Suprapubic skin (tissue), 4 donors: ENCODE measurements at regions not wholly inside any gene's neighbourhood (a gene's known extent, or its start where the extent isn't known, plus 50 kb on each side); places are given as distances from the start of the nearest gene placed in this dataset.

Source experiments
- DNase-seq, 2 donors: peaks; one replicate each; pipeline ENCODE4 v3.0.0-alpha.2; 2019; ENCODE audit warnings: low spot score in 2 of 2
- H3K27ac ChIP-seq: fragments of 200-600 bp; sonication (generic); one replicate; pipeline ENCODE4 v1.5.1; 2019
- H3K27me3 ChIP-seq: fragments of 200-600 bp; sonication (generic); one replicate; pipeline ENCODE4 v1.5.1; 2019
- H3K36me3 ChIP-seq: fragments of 200-600 bp; sonication (generic); one replicate; pipeline ENCODE4 v1.5.1; 2019
- H3K4me1 ChIP-seq: fragments of 200-600 bp; sonication (generic); one replicate; pipeline ENCODE4 v1.5.1; 2019
- H3K4me3 ChIP-seq: fragments of 200-600 bp; sonication (generic); one replicate; pipeline ENCODE4 v1.5.1; 2019; ENCODE audit warnings: mild to moderate bottlenecking
- H3K9me3 ChIP-seq: fragments of 200-600 bp; sonication (generic); one replicate; pipeline ENCODE4 v1.5.1; 2019
- CTCF ChIP-seq, 2 donors: fragments of 200-600 bp in 1 of 2; fragments of 450-650 bp in 1 of 2; sonication (generic) in 1 of 2; IDR thresholded peaks; one replicate each; pipeline ENCODE4 v1.5.1; 2016 to 2019; ENCODE audit warnings: antibody characterized with exemption in 2 of 2, mild to moderate bottlenecking in 1 of 2, moderate library complexity in 1 of 2
- EP300 ChIP-seq: sonication (generic); formaldehyde crosslinking; IDR thresholded peaks from one replicate; pipeline ENCODE4 v1.6.1; 2017; ENCODE audit warnings: antibody characterized with exemption
- POLR2A ChIP-seq, 2 donors: fragments of 450-650 bp; IDR thresholded peaks; one replicate each; pipeline ENCODE4 v1.6.1; 2017; ENCODE audit warnings: antibody characterized with exemption in 2 of 2, mild to moderate bottlenecking in 2 of 2, moderate library complexity in 2 of 2
- POLR2AphosphoS5 ChIP-seq, 3 donors: sonication (generic); formaldehyde crosslinking; IDR thresholded peaks; one replicate each; pipeline ENCODE4 v1.6.1; 2017; ENCODE audit warnings: antibody characterized with exemption in 3 of 3
- WGBS: methylation state at CpG from one replicate; pipeline ENCODE4 v1.1.5; 2018; 5-methylcytosine and 5-hydroxymethylcytosine counted together

GRCh38 chr5:167665841-167666375, 625.5 kb upstream of the WWC1 start:
- TF ChIP-seq POLR2A (IDR thresholded peaks at IDR 0.05) (no peak), POLR2AphosphoS5 (IDR thresholded peaks at IDR 0.05) (no peak), CTCF (IDR thresholded peaks at IDR 0.05) (no peak), EP300 (no peak)
- no peaks in the 10 kb centered on the region for H3K36me3 ChIP-seq
- no peak for DNase-seq
- no peaks in the 10 kb centered on the region for H3K4me1 ChIP-seq
- WGBS, result 64% methylated on average over 5 of the region's 5 CpGs
- no peaks in the 10 kb centered on the region for H3K9me3 ChIP-seq
- no peak overlapping the region for H3K27ac ChIP-seq
- no peaks in the 10 kb centered on the region for H3K27me3 ChIP-seq
- no peak overlapping the region for H3K4me3 ChIP-seq

GRCh38 chr5:167671176-167671575, 620.3 kb upstream of the WWC1 start:
- no peak for TF ChIP-seq CTCF (IDR thresholded peaks at IDR 0.05)
- no peak for TF ChIP-seq POLR2A (IDR thresholded peaks at IDR 0.05)
- TF ChIP-seq EP300, result no peak
- TF ChIP-seq POLR2AphosphoS5 (IDR thresholded peaks at IDR 0.05), result no peak
- 71% methylated on average over 4 of the region's 4 CpGs for WGBS

GRCh38 chr5:167673942-167674341, 617.5 kb upstream of the WWC1 start:
- H3K4me3 ChIP-seq, result no peak overlapping the region
- TF ChIP-seq EP300 (no peak), POLR2A (IDR thresholded peaks at IDR 0.05) (no peak), CTCF (IDR thresholded peaks at IDR 0.05) (no peak), POLR2AphosphoS5 (IDR thresholded peaks at IDR 0.05) (no peak)
- 37% methylated on average over 2 of the region's 2 CpGs for WGBS

More at GRCh38 chr5:167671176-167671575, 620.3 kb upstream of the WWC1 start:
- H3K4me3 ChIP-seq, result no peak overlapping the region
- DNase-seq, result no peak
- H3K9me3 ChIP-seq, result no peaks in the 10 kb centered on the region
- no peaks in the 10 kb centered on the region for H3K36me3 ChIP-seq
- no peaks in the 10 kb centered on the region for H3K27me3 ChIP-seq
- H3K27ac ChIP-seq, result no peak overlapping the region
- no peaks in the 10 kb centered on the region for H3K4me1 ChIP-seq

GRCh38 chr5:167678481-167678880, 613.0 kb upstream of the WWC1 start:
- no peak for DNase-seq
- Histone ChIP-seq H3K9me3 (no peaks in the 10 kb centered on the region), H3K36me3 (no peaks in the 10 kb centered on the region), H3K27me3 (no peaks in the 10 kb centered on the region), H3K4me1 (no peaks in the 10 kb centered on the region), H3K27ac (no peak overlapping the region), H3K4me3 (no peak overlapping the region)
- TF ChIP-seq POLR2AphosphoS5 (IDR thresholded peaks at IDR 0.05) (no peak), EP300 (no peak), CTCF (IDR thresholded peaks at IDR 0.05) (no peak), POLR2A (IDR thresholded peaks at IDR 0.05) (no peak)
- WGBS, result 82% methylated on average over 3 of the region's 3 CpGs

More at GRCh38 chr5:167673942-167674341, 617.5 kb upstream of the WWC1 start:
- DNase-seq, result no peak
- no peaks in the 10 kb centered on the region for H3K9me3 ChIP-seq
- H3K27me3 ChIP-seq, result no peaks in the 10 kb centered on the region
- H3K36me3 ChIP-seq, result no peaks in the 10 kb centered on the region
- H3K4me1 ChIP-seq, result no peaks in the 10 kb centered on the region
- no peak overlapping the region for H3K27ac ChIP-seq

GRCh38 chr5:167684251-167684650, 607.2 kb upstream of the WWC1 start:
- DNase-seq, result no peak
- 90% methylated on average over 3 of the region's 3 CpGs for WGBS
- Histone ChIP-seq H3K9me3 (no peaks in the 10 kb centered on the region), H3K36me3 (no peaks in the 10 kb centered on the region), H3K4me1 (no peaks in the 10 kb centered on the region), H3K27ac (no peak overlapping the region), H3K27me3 (no peaks in the 10 kb centered on the region), H3K4me3 (no peak overlapping the region)
- no peak for TF ChIP-seq EP300
- TF ChIP-seq POLR2AphosphoS5 (IDR thresholded peaks at IDR 0.05), result no peak
- TF ChIP-seq CTCF (IDR thresholded peaks at IDR 0.05), result no peak
- TF ChIP-seq POLR2A (IDR thresholded peaks at IDR 0.05), result no peak
